Activated naive CD8-positive, alpha-beta T cell (primary cell): ENCODE measurements at regions not wholly inside any gene's neighbourhood (a gene's known extent, or its start where the extent isn't known, plus 50 kb on each side); places are given as distances from the start of the nearest gene placed in this dataset.

ENCODE experiments used
- H3K27ac Mint-ChIP-seq: one replicate; pipeline ENCODE4 v1.8.0; 2021; ENCODE audit warnings: mixed read lengths
- H3K27me3 Mint-ChIP-seq: one replicate; pipeline ENCODE4 v1.8.0; 2021; ENCODE audit warnings: mixed read lengths
- H3K36me3 Mint-ChIP-seq: one replicate; pipeline ENCODE4 v1.8.0; 2021; ENCODE audit warnings: mixed read lengths
- H3K4me1 Mint-ChIP-seq: one replicate; pipeline ENCODE4 v1.8.0; 2021; ENCODE audit warnings: low read depth, mixed read lengths
- H3K4me3 Mint-ChIP-seq: one replicate; pipeline ENCODE4 v1.8.0; 2021; ENCODE audit warnings: mild to moderate bottlenecking, mixed read lengths
- H3K9me3 Mint-ChIP-seq: one replicate; pipeline ENCODE4 v1.8.0; 2021; ENCODE audit warnings: low read depth, mixed read lengths

DNA sequence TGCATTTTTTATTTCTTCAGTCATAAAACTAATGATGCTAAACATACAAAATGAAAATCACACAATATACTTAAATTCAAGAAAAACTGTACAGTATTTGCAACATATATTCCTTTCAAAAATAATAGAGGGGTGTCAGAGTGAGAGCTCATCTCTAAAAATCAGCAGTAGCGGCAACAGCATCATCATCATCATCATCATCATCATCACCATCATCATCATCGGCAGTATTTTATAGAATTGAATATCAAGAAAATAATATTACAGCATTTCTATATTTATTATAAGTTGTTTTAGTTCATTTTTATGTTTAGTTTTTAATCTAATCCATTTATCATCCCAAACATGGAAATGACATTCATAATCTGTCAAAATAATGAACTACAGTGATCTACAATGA, 67.4 kb upstream of the PPP1R3A start:
- H3K4me3 Mint-ChIP-seq, result no peak overlapping the region
- no peaks in the 10 kb centered on the region for H3K27me3 Mint-ChIP-seq
- no peaks in the 10 kb centered on the region for H3K4me1 Mint-ChIP-seq
- H3K27ac Mint-ChIP-seq, result no peak overlapping the region
- H3K36me3 Mint-ChIP-seq, result no peaks in the 10 kb centered on the region
- H3K9me3 Mint-ChIP-seq, result no peaks in the 10 kb centered on the region

- Mint-ChIP-seq H3K27ac (no peak overlapping the region), H3K9me3 (no peaks in the 10 kb centered on the region), H3K27me3 (no peaks in the 10 kb centered on the region), H3K4me3 (no peak overlapping the region), H3K4me1 (no peaks in the 10 kb centered on the region), H3K36me3 (no peaks in the 10 kb centered on the region)
These were observed 57.7 kb upstream of the PPP1R3A start for GRCh38 chr7:113976508-113976907.

- no peak overlapping the region for H3K4me3 Mint-ChIP-seq
- H3K4me1 Mint-ChIP-seq, result no peaks in the 10 kb centered on the region
- no peaks in the 10 kb centered on the region for H3K36me3 Mint-ChIP-seq
- H3K27me3 Mint-ChIP-seq, result no peaks in the 10 kb centered on the region
- no peaks in the 10 kb centered on the region for H3K9me3 Mint-ChIP-seq
- no peak overlapping the region for H3K27ac Mint-ChIP-seq
These were observed 49.9 kb upstream of the PPP1R3A start for GRCh38 chr7:113968713-113969112.
